ENCODE measurements at regions not wholly inside any gene's neighbourhood (a gene's known extent, or its start where the extent isn't known, plus 50 kb on each side); places are given as distances from the start of the nearest gene placed in this dataset.

GRCh38 chr10:64484811-64485330 is 963.7 kb downstream of the REEP3 start:
- no peak for DNase-seq (ENCODE audit: low read depth in 3 of 3, low spot score in 1 of 3)

DNA sequence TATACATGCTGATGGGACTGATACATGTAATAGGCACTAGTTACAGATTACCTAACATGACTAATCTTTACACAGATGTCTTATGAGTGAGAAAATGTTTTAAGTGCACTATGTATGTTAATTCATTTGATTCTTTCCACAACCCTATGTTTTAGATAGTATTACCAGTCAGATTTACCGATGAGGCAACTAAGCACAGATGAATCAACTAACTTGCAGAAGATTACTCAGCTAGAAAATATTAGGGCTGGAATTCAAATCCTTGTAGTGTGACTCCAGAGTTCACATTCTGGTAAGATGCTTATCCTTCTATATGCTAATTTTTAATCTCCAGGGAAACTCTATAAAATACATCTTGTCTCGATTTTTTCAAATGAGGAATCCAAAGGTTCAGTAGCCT is 964.9 kb downstream of the REEP3 start:
- DNase-seq (ENCODE audit: low read depth in 3 of 3, low spot score in 1 of 3), result no peak

GRCh38 chr10:64486901-64487300 is 965.7 kb downstream of the REEP3 start:
- DNase-seq (ENCODE audit: low read depth in 3 of 3, low spot score in 1 of 3), result no peak

DNA sequence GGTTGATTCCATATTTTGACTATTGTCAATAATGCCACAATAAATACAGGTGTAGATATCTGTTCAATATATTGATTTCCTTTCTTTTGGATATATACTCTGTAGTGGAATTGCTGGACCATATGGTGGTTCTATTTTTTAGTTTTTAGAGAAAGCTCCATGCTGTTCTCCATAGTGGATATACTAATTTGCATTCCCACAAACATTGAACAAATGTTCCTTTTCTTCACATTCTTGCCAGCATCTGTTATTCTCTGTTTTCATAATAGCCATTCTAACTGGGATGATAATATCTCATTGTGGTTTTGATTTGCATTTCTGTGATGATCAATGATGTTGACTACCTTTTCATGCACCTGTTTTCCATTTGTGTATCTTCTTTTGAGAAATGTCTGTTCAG is 973.7 kb downstream of the REEP3 start:
- DNase-seq (ENCODE audit: low read depth in 3 of 3, low spot score in 1 of 3), result no peak

DNA sequence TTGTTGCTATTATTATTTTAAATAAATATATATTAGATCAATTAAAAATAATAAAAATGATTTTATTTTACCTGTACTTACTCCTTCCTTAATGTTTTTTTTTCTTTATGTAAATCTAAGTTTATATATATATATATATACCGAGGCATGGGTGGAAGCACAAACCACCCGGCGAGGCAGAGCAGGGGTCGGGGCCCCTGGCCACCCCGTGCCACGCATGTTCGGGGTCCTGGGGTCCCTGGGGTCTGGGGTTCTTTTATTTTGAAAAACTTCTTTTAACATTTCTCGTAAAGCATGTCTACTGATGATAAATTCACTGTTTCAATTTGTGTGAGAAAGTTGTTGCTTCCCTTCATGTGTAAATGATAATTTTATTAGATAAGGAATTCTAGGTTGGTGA is 976.1 kb downstream of the REEP3 start:
- no peak for DNase-seq (ENCODE audit: low read depth in 3 of 3, low spot score in 1 of 3)

DNA sequence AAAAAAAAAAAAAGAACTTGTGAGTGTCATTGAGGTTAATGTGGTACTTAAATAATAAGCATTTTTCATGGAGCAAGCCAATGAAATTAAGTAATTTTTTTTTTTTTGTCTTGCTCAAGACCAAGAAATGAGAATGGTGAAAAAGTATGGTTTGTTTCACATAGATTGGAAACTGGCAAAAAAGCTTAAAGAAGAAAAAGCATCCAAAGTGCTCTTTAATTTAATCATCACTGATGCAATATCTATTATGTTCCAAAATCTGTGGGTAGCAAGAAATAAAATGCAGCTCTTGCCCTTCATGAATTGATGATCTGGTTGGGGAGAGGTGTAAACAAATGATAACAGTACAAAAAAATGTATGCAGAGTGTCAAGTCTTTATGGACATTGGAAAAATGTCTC is 980.6 kb downstream of the REEP3 start:
- DNase-seq (ENCODE audit: low read depth in 3 of 3, low spot score in 1 of 3), result no peak

DNA sequence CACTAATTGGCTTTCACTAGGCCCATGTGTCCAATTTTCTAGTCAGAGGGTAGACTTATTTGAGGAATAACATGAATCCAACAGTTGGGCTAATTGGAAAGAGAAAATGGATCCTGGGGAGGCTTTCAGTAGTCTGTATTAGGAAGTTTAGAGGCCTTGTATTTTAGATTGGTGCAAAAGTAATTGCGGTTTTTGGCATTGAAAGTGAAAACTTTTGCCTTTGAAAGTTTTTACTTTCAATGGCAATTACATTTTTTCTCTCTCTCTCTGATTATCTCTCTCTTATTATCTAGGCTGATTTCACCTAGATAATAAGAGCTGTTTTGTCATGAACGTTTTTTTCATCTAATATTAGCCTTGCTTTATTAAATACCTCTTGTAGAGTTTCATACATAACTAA is 981.7 kb downstream of the REEP3 start:
- DNase-seq (ENCODE audit: low read depth in 3 of 3, low spot score in 1 of 3), result no peak

DNA sequence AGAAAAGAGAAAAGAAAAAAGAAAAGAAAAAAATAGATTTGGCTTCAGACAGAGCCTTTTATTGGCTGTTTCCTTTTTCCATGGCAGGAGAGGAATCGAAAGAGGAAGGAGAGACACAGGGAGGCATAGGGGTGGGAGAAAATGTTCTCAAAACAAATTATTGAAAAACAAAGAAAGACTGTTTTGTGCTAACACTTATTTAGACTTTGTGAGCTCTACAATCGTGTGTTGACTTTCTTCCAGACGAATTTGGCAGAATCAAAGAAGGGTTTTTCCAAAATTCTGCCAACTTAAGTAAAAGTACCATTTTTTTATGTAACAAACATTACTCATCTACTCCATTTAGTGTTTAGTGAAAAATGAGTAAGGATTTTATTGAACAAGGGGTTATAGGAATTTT is 982.2 kb downstream of the REEP3 start:
- no peak for DNase-seq (ENCODE audit: low read depth in 3 of 3, low spot score in 1 of 3)

DNA sequence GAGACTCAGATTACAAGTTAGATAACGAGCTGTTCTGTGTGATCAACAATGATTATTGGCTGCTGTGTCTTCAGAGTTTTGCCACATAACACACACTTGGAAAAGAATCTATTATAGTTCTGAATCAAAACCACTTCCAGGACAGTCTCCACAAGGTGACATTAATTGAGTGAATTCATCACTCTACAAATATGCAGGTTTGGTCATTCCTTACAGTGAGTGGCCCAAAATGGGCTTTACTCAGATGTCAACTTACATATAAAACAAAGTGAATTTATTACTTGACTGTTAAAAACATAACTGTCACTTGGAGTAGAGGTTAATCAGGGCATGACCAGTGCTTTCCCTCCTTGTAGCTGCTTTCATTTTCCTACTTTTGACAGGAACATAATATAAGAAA is 984.3 kb downstream of the REEP3 start:
- no peak for DNase-seq (ENCODE audit: low read depth in 3 of 3, low spot score in 1 of 3)

GRCh38 chr10:64506963-64507362 is 985.8 kb downstream of the REEP3 start:
- no peak for DNase-seq (ENCODE audit: low read depth in 3 of 3, low spot score in 1 of 3)

GRCh38 chr10:64507651-64508028 is 986.4 kb downstream of the REEP3 start:
- no peak for DNase-seq (ENCODE audit: low read depth in 3 of 3, low spot score in 1 of 3)

- no peak for DNase-seq (ENCODE audit: low read depth in 3 of 3, low spot score in 1 of 3)
Observed at GRCh38 chr10:64508029-64508661, 986.9 kb downstream of the REEP3 start.

GRCh38 chr10:64515970-64516699 is 994.9 kb downstream of the REEP3 start:
- no peak for DNase-seq (ENCODE audit: low read depth in 3 of 3, low spot score in 1 of 3)

GRCh38 chr10:64518456-64518855 is 997.3 kb downstream of the REEP3 start:
- no peak for DNase-seq (ENCODE audit: low read depth in 3 of 3, low spot score in 1 of 3)

GRCh38 chr10:64519427-64519826 is 998.2 kb downstream of the REEP3 start:
- no peak for DNase-seq (ENCODE audit: low read depth in 3 of 3, low spot score in 1 of 3)

DNA sequence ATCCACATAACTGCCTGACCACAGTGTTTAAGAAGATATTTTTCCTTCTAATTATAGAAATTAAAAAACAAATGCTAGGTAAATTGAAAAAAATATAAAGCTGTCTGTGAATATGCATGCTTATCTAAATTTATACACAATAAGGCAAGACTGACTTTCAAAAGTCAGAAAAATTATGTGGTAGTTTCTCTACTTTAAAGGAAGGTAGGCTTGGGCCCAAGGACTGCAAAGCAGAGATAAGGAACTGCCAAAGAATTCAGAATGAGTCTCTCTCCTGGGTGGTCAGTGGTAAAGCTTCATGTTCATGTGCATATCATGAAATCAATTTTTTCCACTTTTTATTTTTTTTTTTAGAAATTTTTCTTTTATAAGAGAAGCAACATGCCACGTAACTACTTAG is 998.6 kb downstream of the REEP3 start:
- DNase-seq (ENCODE audit: low read depth in 3 of 3, low spot score in 1 of 3), result no peak

DNA sequence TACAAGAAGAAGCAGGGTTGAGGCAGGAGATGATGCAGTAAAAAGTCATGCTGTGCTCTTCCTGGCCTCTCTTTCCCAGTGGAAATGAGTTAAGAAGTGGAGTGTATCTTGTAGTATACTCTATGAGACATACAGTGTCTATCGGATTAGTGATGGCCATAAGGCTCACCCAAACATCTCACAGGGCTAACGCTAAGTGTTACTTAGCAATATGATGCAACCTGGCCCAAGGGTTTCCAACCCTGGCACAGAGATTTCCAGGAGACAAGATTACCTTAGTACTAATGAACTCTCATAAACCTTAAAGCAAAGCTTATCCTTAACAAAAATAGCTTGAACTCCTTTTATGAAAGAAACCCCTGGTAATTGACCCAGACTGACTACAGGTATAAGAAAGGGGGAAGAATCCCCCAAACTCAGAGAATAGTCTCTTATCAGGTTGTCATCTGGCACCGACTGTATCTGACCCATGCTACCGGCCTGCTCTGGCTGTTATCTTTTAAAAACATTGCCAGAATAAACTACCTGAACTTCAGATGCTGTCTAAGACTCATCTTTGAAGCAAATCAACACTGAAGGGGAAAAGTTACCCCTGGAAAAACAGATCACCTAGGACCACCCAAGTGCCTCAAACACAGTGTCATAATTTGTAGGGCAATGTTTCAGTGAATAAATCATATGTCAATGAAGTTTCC is 1002.0 kb downstream of the REEP3 start:
- no peak for DNase-seq (ENCODE audit: low read depth in 3 of 3, low spot score in 1 of 3)

- DNase-seq (ENCODE audit: low read depth in 3 of 3, low spot score in 1 of 3), result no peak
Observed at GRCh38 chr10:64528294-64529002, 1007.2 kb downstream of the REEP3 start.

GRCh38 chr10:64529003-64529350 is 1007.8 kb downstream of the REEP3 start:
- DNase-seq (ENCODE audit: low read depth in 3 of 3, low spot score in 1 of 3), result no peak

DNA sequence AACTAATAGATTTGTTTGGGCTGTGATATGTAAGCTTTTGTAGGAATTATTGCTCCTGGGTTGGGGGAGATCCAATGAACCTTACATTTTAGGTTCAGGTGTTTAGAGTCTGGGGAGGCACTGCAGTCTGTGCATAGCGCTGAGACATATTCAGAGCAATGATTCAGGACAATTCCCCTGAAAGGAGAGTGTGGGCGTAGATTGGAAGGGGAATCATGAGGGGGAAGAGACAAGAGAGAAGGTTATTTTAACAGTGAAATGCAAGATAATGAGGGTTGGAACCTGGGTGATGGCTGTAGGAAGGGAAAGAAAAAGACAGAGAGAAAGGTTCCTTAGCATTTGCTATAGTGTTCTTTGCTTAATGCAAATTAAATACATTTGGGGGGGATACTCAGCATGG is 1013.4 kb downstream of the REEP3 start:
- DNase-seq (ENCODE audit: low read depth in 3 of 3, low spot score in 1 of 3), result no peak

DNA sequence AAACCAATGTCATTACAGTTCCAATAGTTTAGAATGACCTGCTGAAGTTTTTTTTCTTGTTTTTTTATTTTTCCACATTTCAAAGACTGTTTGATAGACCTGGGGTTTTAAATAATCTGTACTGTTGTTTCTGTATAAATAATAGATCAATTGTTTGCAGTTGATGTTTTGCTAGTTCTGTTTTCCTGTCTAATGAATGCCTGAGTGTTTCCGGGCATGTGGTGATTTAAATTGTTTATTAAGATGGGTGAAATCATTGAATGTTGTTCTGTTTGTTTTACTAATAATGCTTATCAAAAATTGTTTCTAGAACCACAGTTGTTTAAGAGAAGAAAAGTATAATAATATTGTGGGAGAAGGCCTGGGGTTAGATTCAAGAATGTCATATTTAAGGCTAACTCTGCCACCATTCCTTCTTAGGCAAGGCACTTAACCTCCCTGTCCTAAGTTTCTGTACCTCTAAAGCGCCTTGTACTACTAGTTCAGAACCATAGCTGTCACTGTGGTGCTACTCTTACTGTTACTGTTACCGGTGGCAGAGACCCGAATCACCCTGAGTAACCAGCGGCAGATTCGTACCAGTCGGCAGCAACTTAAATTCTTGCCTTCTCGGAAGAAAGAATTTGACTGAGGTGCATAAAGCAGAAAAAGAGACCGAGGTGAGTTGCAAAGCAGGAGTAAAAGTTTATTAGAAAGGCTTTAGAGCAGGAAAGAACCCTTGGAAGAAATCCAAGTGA is 1014.1 kb downstream of the REEP3 start:
- DNase-seq (ENCODE audit: low read depth in 3 of 3, low spot score in 1 of 3), result no peak

Data from stimulated activated CD4-positive, alpha-beta T cell treated with anti-CD3 and anti-CD28 coated beads, TNF-alpha, amount 100 ng/mL, for 1 hour (primary cell).